ENCODE measurements at regions not wholly inside any gene's neighbourhood (a gene's known extent, or its start where the extent isn't known, plus 50 kb on each side); places are given as distances from the start of the nearest gene placed in this dataset.

- H3K4me3 Mint-ChIP-seq (ENCODE audit: low read depth, unreplicated experiment): no peak overlapping the region
- BruUV-seq (replicated peaks): no TSS peak
- no peak for TF ChIP-seq CTCF (IDR thresholded peaks at IDR 0.05; ENCODE audit: unreplicated experiment)
- H3K27me3 Mint-ChIP-seq (ENCODE audit: unreplicated experiment): no peaks in the 10 kb centered on the region
- no peaks in the 10 kb centered on the region for H3K36me3 Mint-ChIP-seq (ENCODE audit: insufficient read depth, unreplicated experiment)
- H3K9me3 Mint-ChIP-seq (ENCODE audit: low read depth, unreplicated experiment): peaks cover 4% of the 10 kb centered on the region
- no peak overlapping the region for H3K27ac Mint-ChIP-seq (ENCODE audit: unreplicated experiment)
- no peak for DNase-seq
- intact Hi-C loops (cut with micrococcal nuclease; ENCODE audit: unreplicated experiment): no loop called here
- no peaks in the 10 kb centered on the region for H3K4me1 Mint-ChIP-seq (ENCODE audit: low read depth, unreplicated experiment)
- CTCF ChIA-PET: no interaction called here
These were observed 628.2 kb upstream of the CFAP20DC start for GRCh38 chr3:59677747-59678702.

- intact Hi-C loops (cut with micrococcal nuclease; ENCODE audit: unreplicated experiment): no loop called here
- Mint-ChIP-seq H3K27me3 (ENCODE audit: unreplicated experiment) (no peaks in the 10 kb centered on the region), H3K4me3 (ENCODE audit: low read depth, unreplicated experiment) (no peak overlapping the region), H3K9me3 (ENCODE audit: low read depth, unreplicated experiment) (peaks cover 4% of the 10 kb centered on the region), H3K27ac (ENCODE audit: unreplicated experiment) (no peak overlapping the region), H3K4me1 (ENCODE audit: low read depth, unreplicated experiment) (no peaks in the 10 kb centered on the region), H3K36me3 (ENCODE audit: insufficient read depth, unreplicated experiment) (no peaks in the 10 kb centered on the region)
- no TSS peak for BruUV-seq (replicated peaks)
- no peak for TF ChIP-seq CTCF (IDR thresholded peaks at IDR 0.05; ENCODE audit: unreplicated experiment)
- CTCF ChIA-PET: no interaction called here
- no peak for DNase-seq
These were observed 625.7 kb upstream of the CFAP20DC start for GRCh38 chr3:59675495-59675894.

GRCh38 chr3:59663076-59663850 lies 613.4 kb upstream of the CFAP20DC start:
- TF ChIP-seq CTCF (IDR thresholded peaks at IDR 0.05; ENCODE audit: unreplicated experiment): no peak
- BruUV-seq (replicated peaks): no TSS peak
- no peak for DNase-seq
- Mint-ChIP-seq H3K9me3 (ENCODE audit: low read depth, unreplicated experiment) (peaks cover 8% of the 10 kb centered on the region), H3K4me1 (ENCODE audit: low read depth, unreplicated experiment) (no peaks in the 10 kb centered on the region), H3K4me3 (ENCODE audit: low read depth, unreplicated experiment) (no peak overlapping the region), H3K27me3 (ENCODE audit: unreplicated experiment) (no peaks in the 10 kb centered on the region), H3K27ac (ENCODE audit: unreplicated experiment) (no peak overlapping the region), H3K36me3 (ENCODE audit: insufficient read depth, unreplicated experiment) (no peaks in the 10 kb centered on the region)
- CTCF ChIA-PET: no interaction called here
- intact Hi-C loops (cut with micrococcal nuclease; ENCODE audit: unreplicated experiment): no loop called here

- no peak for DNase-seq
- no peak for TF ChIP-seq CTCF (IDR thresholded peaks at IDR 0.05; ENCODE audit: unreplicated experiment)
- intact Hi-C loops (cut with micrococcal nuclease; ENCODE audit: unreplicated experiment): no loop called here
- no peak overlapping the region for H3K4me3 Mint-ChIP-seq (ENCODE audit: low read depth, unreplicated experiment)
- H3K9me3 Mint-ChIP-seq (ENCODE audit: low read depth, unreplicated experiment): peaks cover 8% of the 10 kb centered on the region
- H3K27ac Mint-ChIP-seq (ENCODE audit: unreplicated experiment): no peak overlapping the region
- BruUV-seq (replicated peaks): no TSS peak
- no peaks in the 10 kb centered on the region for H3K36me3 Mint-ChIP-seq (ENCODE audit: insufficient read depth, unreplicated experiment)
- H3K4me1 Mint-ChIP-seq (ENCODE audit: low read depth, unreplicated experiment): no peaks in the 10 kb centered on the region
- CTCF ChIA-PET: no interaction called here
- H3K27me3 Mint-ChIP-seq (ENCODE audit: unreplicated experiment): no peaks in the 10 kb centered on the region
These were observed 611.2 kb upstream of the CFAP20DC start for GRCh38 chr3:59660852-59661625.

All from Calu3 (cell line).